NCI-H1092 (cell line): ENCODE measurements at regions not wholly inside any gene's neighbourhood (a gene's known extent, or its start where the extent isn't known, plus 50 kb on each side); places are given as distances from the start of the nearest gene placed in this dataset.
A peak's percentile ranks its signal among the peaks of the same experiment; 100 is the strongest.
"Not testable (repeated sequence)": the region's sequence is repeated elsewhere in the genome, so short reads cannot be mapped to it uniquely, and the experiment has no call there.

ENCODE experiments used
- DNase-seq: peaks from one replicate; lab custom pipeline; 2025; lab: John Stamatoyannopoulos, UW

GRCh38 chr9:13814647-13815400, 499.1 kb downstream of the NFIB start:
- no peak for DNase-seq

GRCh38 chr9:13811876-13812275, 502.1 kb downstream of the NFIB start:
- DNase-seq: no peak

- no peak for DNase-seq
Measured at GRCh38 chr9:13810510-13810909, 503.4 kb downstream of the NFIB start.

GRCh38 chr9:13809401-13809800, 504.5 kb downstream of the NFIB start:
- DNase-seq: no peak

GRCh38 chr9:13807118-13807517, 506.8 kb downstream of the NFIB start:
- no peak for DNase-seq

- DNase-seq: no peak
Measured at GRCh38 chr9:13806714-13807113, 507.2 kb downstream of the NFIB start.

- DNase-seq: no peak
Measured at GRCh38 chr9:13805546-13805945, 508.4 kb downstream of the NFIB start.

- no peak for DNase-seq
Measured at GRCh38 chr9:13804532-13804931, 509.4 kb downstream of the NFIB start.

- DNase-seq: no peak
Measured at GRCh38 chr9:13800776-13801175, 513.2 kb downstream of the NFIB start.

GRCh38 chr9:13797701-13798100, 516.2 kb downstream of the NFIB start:
- not testable (repeated sequence) for DNase-seq

GRCh38 chr9:13791816-13792215, 512.3 kb upstream of the MPDZ start:
- no peak for DNase-seq

- DNase-seq: no peak
Measured at GRCh38 chr9:13790055-13790454, 510.6 kb upstream of the MPDZ start.

- DNase-seq: no peak
Measured at GRCh38 chr9:13787234-13787833, 507.8 kb upstream of the MPDZ start.

- DNase-seq: no peak
Measured at GRCh38 chr9:13786711-13787110, 507.2 kb upstream of the MPDZ start.

GRCh38 chr9:13786131-13786530, 506.6 kb upstream of the MPDZ start:
- no peak for DNase-seq

- DNase-seq: no peak
Measured at GRCh38 chr9:13779106-13779505, 499.6 kb upstream of the MPDZ start.

- DNase-seq: no peak
Measured at GRCh38 chr9:13778631-13779030, 499.1 kb upstream of the MPDZ start.

GRCh38 chr9:13770956-13771355, 491.5 kb upstream of the MPDZ start:
- DNase-seq: peak; percentile 14

GRCh38 chr9:13769641-13770040, 490.1 kb upstream of the MPDZ start:
- DNase-seq: no peak

GRCh38 chr9:13769006-13769405, 489.5 kb upstream of the MPDZ start:
- no peak for DNase-seq

GRCh38 chr9:13762209-13762608, 482.7 kb upstream of the MPDZ start:
- DNase-seq: no peak

GRCh38 chr9:13759551-13759950, 480.1 kb upstream of the MPDZ start:
- DNase-seq: no peak

- no peak for DNase-seq
Measured at GRCh38 chr9:13758936-13759335, 479.4 kb upstream of the MPDZ start.

GRCh38 chr9:13756943-13757342, 477.5 kb upstream of the MPDZ start:
- no peak for DNase-seq
